ENCODE measurements at regions not wholly inside any gene's neighbourhood (a gene's known extent, or its start where the extent isn't known, plus 50 kb on each side); places are given as distances from the start of the nearest gene placed in this dataset.

DNA sequence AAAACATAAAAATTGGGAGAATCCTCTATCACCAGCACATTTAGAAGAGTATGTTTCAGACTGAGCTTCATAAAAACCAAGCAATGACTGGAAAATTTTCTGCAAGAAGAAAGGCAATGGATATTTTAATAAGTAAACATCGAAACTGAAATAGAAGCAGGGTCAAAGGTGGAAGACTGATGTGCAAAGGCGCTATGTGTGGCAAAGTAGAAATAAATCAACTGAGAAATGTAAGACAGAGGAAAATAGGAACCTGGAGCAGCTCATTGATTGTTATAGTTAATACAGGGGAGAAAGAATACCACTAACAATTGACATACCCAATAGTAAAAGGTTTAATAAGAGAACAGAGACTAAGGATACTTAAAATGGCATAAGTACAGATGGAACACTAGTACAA lies 818.4 kb downstream of the SOCS6 start:
- TF ChIP-seq EP300 (IDR thresholded peaks at IDR 0.05; ENCODE audit: borderline replicate concordance) (no peak), NFIC (IDR thresholded peaks at IDR 0.05) (no peak), FOXM1 (IDR thresholded peaks at IDR 0.05; ENCODE audit: borderline replicate concordance, low read depth) (no peak), EGR1 (IDR thresholded peaks at IDR 0.05) (no peak), TEAD4 (IDR thresholded peaks at IDR 0.05) (no peak), CEBPB (IDR thresholded peaks at IDR 0.05) (no peak), YY1 (IDR thresholded peaks at IDR 0.05; ENCODE audit: low read depth) (no peak), TAF1 (IDR thresholded peaks at IDR 0.05; ENCODE audit: low read depth) (no peak), TCF12 (IDR thresholded peaks at IDR 0.05; ENCODE audit: low read depth) (no peak), RAD21 (IDR thresholded peaks at IDR 0.05; ENCODE audit: low read depth) (no peak)
- TF ChIP-seq, protein P1, sequence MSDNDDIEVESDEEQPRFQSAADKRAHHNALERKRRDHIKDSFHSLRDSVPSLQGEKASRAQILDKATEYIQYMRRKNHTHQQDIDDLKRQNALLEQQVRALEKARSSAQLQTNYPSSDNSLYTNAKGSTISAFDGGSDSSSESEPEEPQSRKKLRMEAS (IDR thresholded peaks at IDR 0.05): no peak
- TF ChIP-seq, protein P2, sequence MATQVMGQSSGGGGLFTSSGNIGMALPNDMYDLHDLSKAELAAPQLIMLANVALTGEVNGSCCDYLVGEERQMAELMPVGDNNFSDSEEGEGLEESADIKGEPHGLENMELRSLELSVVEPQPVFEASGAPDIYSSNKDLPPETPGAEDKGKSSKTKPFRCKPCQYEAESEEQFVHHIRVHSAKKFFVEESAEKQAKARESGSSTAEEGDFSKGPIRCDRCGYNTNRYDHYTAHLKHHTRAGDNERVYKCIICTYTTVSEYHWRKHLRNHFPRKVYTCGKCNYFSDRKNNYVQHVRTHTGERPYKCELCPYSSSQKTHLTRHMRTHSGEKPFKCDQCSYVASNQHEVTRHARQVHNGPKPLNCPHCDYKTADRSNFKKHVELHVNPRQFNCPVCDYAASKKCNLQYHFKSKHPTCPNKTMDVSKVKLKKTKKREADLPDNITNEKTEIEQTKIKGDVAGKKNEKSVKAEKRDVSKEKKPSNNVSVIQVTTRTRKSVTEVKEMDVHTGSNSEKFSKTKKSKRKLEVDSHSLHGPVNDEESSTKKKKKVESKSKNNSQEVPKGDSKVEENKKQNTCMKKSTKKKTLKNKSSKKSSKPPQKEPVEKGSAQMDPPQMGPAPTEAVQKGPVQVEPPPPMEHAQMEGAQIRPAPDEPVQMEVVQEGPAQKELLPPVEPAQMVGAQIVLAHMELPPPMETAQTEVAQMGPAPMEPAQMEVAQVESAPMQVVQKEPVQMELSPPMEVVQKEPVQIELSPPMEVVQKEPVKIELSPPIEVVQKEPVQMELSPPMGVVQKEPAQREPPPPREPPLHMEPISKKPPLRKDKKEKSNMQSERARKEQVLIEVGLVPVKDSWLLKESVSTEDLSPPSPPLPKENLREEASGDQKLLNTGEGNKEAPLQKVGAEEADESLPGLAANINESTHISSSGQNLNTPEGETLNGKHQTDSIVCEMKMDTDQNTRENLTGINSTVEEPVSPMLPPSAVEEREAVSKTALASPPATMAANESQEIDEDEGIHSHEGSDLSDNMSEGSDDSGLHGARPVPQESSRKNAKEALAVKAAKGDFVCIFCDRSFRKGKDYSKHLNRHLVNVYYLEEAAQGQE (IDR thresholded peaks at IDR 0.05; ENCODE audit: low read depth): no peak
- TF ChIP-seq, protein P3, sequence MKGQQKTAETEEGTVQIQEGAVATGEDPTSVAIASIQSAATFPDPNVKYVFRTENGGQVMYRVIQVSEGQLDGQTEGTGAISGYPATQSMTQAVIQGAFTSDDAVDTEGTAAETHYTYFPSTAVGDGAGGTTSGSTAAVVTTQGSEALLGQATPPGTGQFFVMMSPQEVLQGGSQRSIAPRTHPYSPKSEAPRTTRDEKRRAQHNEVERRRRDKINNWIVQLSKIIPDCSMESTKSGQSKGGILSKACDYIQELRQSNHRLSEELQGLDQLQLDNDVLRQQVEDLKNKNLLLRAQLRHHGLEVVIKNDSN (IDR thresholded peaks at IDR 0.05): no peak

Data from Ishikawa (cell line).